ENCODE measurements at regions not wholly inside any gene's neighbourhood (a gene's known extent, or its start where the extent isn't known, plus 50 kb on each side); places are given as distances from the start of the nearest gene placed in this dataset.

DNA sequence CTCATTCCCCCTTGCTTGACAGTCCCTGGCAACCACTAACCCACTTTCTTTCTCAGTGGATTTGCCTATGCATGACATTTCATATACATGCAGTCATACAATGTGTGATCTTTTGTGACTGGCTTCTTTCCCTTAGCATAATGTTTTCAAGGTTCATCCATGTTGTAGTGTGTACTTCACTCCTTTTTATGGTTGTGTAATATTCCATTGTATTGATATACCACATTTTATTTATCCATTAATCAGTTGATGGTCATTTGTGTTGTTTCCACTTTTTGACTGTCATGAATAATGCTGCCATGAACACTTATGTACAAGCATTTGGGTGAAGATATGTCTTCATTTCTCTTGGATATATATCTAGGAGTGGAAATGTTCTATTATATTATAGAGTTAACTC, 127.7 kb upstream of the GRIK3 start:
- BruUV-seq (replicated peaks), result no TSS peak
- H3K4me2 ChIP-seq (ENCODE audit: insufficient read depth, low read length), result no peak overlapping the region
- no peak for DNase-seq (ENCODE audit: low read depth, low spot score)

DNA sequence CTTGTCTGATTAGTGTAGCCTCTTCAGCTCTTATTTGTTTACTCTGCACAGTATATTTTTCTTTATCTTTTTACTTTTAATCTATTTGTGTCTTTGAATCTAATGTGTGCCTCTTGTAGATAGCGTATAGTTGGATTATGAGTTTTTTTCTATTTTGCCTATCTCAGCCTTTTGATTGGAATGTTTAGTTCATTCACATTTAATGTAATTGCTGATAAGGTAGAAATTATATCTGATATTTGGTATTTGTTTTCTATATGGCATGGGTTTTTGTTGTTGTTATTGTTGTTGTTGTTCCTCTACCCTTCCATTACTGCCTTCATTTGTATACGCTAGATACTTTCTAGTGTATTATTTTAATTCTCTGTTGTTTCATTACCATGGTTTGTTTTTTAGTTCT, 131.7 kb upstream of the GRIK3 start:
- H3K9me3 ChIP-seq (replicated peaks; ENCODE audit: control insufficient read depth, insufficient read depth, low read length), result no peaks in the 10 kb centered on the region
- no peak for DNase-seq (ENCODE audit: low read depth, low spot score)
- TF ChIP-seq MYC (IDR thresholded peaks at IDR 0.05; ENCODE audit: low read depth, low read length), result no peak
- no peak for TF ChIP-seq POLR2AphosphoS5 (IDR thresholded peaks at IDR 0.05; ENCODE audit: insufficient read depth, low read depth, low read length)
- TF ChIP-seq EZH2 (IDR thresholded peaks at IDR 0.05; ENCODE audit: borderline replicate concordance, low read depth, low read length, severe bottlenecking), result no peak
- no peak for TF ChIP-seq FOS (IDR thresholded peaks at IDR 0.05; ENCODE audit: borderline replicate concordance, insufficient read depth, low read length)
- H3K27ac ChIP-seq (ENCODE audit: insufficient read depth, low read depth, low read length), result no peak overlapping the region
- ChIA-PET CTCF (no interaction called here), POLR2A (no interaction called here)
- no peaks in the 10 kb centered on the region for H3K36me3 ChIP-seq (ENCODE audit: control insufficient read depth in 2 of 2, extremely low read depth in 1 of 2, insufficient read depth in 2 of 2, low read length in 2 of 2)
- no peak overlapping the region for H3K4me2 ChIP-seq (ENCODE audit: insufficient read depth, low read length)
- H3K4me1 ChIP-seq (ENCODE audit: control insufficient read depth, extremely low read depth, insufficient read depth, low read length), result no peaks in the 10 kb centered on the region
- H2AFZ ChIP-seq (ENCODE audit: low read depth, low read length), result no peak overlapping the region
- no peaks in the 10 kb centered on the region for H3K9me1 ChIP-seq (replicated peaks; ENCODE audit: control insufficient read depth, extremely low read depth, insufficient read depth, low read length)
- BruUV-seq (replicated peaks), result no TSS peak
- H3K4me3 ChIP-seq (replicated peaks in 1 of 3; ENCODE audit: insufficient read depth in 1 of 3, low read depth in 1 of 3, low read length in 3 of 3), result no peak overlapping the region
- H4K20me1 ChIP-seq (replicated peaks; ENCODE audit: control insufficient read depth, extremely low read depth, insufficient read depth, low read length), result no peaks in the 10 kb centered on the region
- H3K79me2 ChIP-seq (ENCODE audit: control insufficient read depth, insufficient read depth, low read length), result no peaks in the 10 kb centered on the region
- no peak for FAIRE-seq
- dilution Hi-C loops (cut with MboI; ENCODE audit: extremely low pct_ligation_motif_present, low sequenced_read_pairs) (no loop called here), intact Hi-C loops (cut with micrococcal nuclease) (no loop called here)
- H3K27me3 ChIP-seq (ENCODE audit: control insufficient read depth in 2 of 2, insufficient read depth in 2 of 2, low read length in 2 of 2), result no peaks in the 10 kb centered on the region
- no peak overlapping the region for H3K9ac ChIP-seq (replicated peaks; ENCODE audit: extremely low read depth, insufficient read depth, low read length)

More for the DNA sequence above, 127.7 kb upstream of the GRIK3 start:
- H2AFZ ChIP-seq (ENCODE audit: low read depth, low read length), result no peak overlapping the region
- H4K20me1 ChIP-seq (replicated peaks; ENCODE audit: control insufficient read depth, extremely low read depth, insufficient read depth, low read length), result no peaks in the 10 kb centered on the region
- intact Hi-C loops (cut with micrococcal nuclease), result no loop called here
- no peak overlapping the region for H3K4me3 ChIP-seq (replicated peaks in 1 of 3; ENCODE audit: insufficient read depth in 1 of 3, low read depth in 1 of 3, low read length in 3 of 3)
- H3K4me1 ChIP-seq (ENCODE audit: control insufficient read depth, extremely low read depth, insufficient read depth, low read length), result no peaks in the 10 kb centered on the region
- no peaks in the 10 kb centered on the region for H3K27me3 ChIP-seq (ENCODE audit: control insufficient read depth in 2 of 2, insufficient read depth in 2 of 2, low read length in 2 of 2)
- no peaks in the 10 kb centered on the region for H3K36me3 ChIP-seq (ENCODE audit: control insufficient read depth in 2 of 2, extremely low read depth in 1 of 2, insufficient read depth in 2 of 2, low read length in 2 of 2)
- H3K9me3 ChIP-seq (replicated peaks; ENCODE audit: control insufficient read depth, insufficient read depth, low read length), result no peaks in the 10 kb centered on the region
- no peak overlapping the region for H3K27ac ChIP-seq (ENCODE audit: insufficient read depth, low read depth, low read length)
- ChIA-PET POLR2A (no interaction called here), CTCF (no interaction called here)
- no peaks in the 10 kb centered on the region for H3K79me2 ChIP-seq (ENCODE audit: control insufficient read depth, insufficient read depth, low read length)
- H3K9ac ChIP-seq (replicated peaks; ENCODE audit: extremely low read depth, insufficient read depth, low read length), result no peak overlapping the region
- dilution Hi-C loops (cut with MboI; ENCODE audit: extremely low pct_ligation_motif_present, low sequenced_read_pairs), result no loop called here
- TF ChIP-seq POLR2AphosphoS5 (IDR thresholded peaks at IDR 0.05; ENCODE audit: insufficient read depth, low read depth, low read length) (no peak), EZH2 (IDR thresholded peaks at IDR 0.05; ENCODE audit: borderline replicate concordance, low read depth, low read length, severe bottlenecking) (no peak), MYC (IDR thresholded peaks at IDR 0.05; ENCODE audit: low read depth, low read length) (no peak), FOS (IDR thresholded peaks at IDR 0.05; ENCODE audit: borderline replicate concordance, insufficient read depth, low read length) (no peak), GATA2 (IDR thresholded peaks at IDR 0.05; ENCODE audit: insufficient read depth, insufficient read length, low read depth, low read length) (no peak), POLR2A (IDR thresholded peaks at IDR 0.05; ENCODE audit: low read depth, low read length) (no peak), JUN (IDR thresholded peaks at IDR 0.05; ENCODE audit: borderline replicate concordance, insufficient read depth, insufficient read length, low read depth) (no peak)
- TF ChIP-seq, protein P1, sequence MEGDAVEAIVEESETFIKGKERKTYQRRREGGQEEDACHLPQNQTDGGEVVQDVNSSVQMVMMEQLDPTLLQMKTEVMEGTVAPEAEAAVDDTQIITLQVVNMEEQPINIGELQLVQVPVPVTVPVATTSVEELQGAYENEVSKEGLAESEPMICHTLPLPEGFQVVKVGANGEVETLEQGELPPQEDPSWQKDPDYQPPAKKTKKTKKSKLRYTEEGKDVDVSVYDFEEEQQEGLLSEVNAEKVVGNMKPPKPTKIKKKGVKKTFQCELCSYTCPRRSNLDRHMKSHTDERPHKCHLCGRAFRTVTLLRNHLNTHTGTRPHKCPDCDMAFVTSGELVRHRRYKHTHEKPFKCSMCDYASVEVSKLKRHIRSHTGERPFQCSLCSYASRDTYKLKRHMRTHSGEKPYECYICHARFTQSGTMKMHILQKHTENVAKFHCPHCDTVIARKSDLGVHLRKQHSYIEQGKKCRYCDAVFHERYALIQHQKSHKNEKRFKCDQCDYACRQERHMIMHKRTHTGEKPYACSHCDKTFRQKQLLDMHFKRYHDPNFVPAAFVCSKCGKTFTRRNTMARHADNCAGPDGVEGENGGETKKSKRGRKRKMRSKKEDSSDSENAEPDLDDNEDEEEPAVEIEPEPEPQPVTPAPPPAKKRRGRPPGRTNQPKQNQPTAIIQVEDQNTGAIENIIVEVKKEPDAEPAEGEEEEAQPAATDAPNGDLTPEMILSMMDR (IDR thresholded peaks at IDR 0.05; ENCODE audit: extremely low read depth in 1 of 2, insufficient read depth in 1 of 2, low read depth in 1 of 2, low read length in 2 of 2), result no peak
- H3K9me1 ChIP-seq (replicated peaks; ENCODE audit: control insufficient read depth, extremely low read depth, insufficient read depth, low read length), result no peaks in the 10 kb centered on the region
- FAIRE-seq, result no peak

Data from endothelial cell of umbilical vein (primary cell).